ENCODE measurements at regions not wholly inside any gene's neighbourhood (a gene's known extent, or its start where the extent isn't known, plus 50 kb on each side); places are given as distances from the start of the nearest gene placed in this dataset.
"Not testable (repeated sequence)": the region's sequence is repeated elsewhere in the genome, so short reads cannot be mapped to it uniquely, and the experiment has no call there.

GRCh38 chr10:42533866-42534265 lies 104.5 kb downstream of the ZNF33B start:
- not testable (repeated sequence) for DNase-seq

GRCh38 chr10:42532996-42533395 lies 105.4 kb downstream of the ZNF33B start:
- no peak for TF ChIP-seq GATA1 (IDR thresholded peaks at IDR 0.05; ENCODE audit: low read depth, low read length)
- TF ChIP-seq POLR2A (IDR thresholded peaks at IDR 0.05; ENCODE audit: low read length) = no peak
- DNase-seq = no peak

DNA sequence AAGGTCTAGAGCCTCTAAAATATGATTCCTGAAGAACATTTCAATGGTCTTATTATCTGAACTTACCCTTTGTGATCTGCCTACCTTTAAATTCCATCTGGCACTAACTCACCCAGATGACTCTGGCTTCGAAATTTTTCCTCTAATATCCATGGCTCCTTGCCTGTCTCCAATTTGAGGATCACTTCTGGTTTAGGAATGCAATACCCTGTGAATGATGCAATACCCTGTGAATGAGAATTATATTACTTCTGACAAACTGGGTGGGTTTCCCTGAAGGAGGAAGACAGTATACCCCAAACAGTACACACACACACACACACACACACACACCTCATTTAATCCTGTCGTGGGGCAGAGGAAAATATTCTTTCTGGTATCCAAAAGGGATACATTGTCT lies 115.3 kb downstream of the ZNF33B start:
- DNase-seq = no peak
- TF ChIP-seq GATA1 (IDR thresholded peaks at IDR 0.05; ENCODE audit: low read depth, low read length) (no peak), POLR2A (IDR thresholded peaks at IDR 0.05; ENCODE audit: low read length) (no peak)

- TF ChIP-seq POLR2A (IDR thresholded peaks at IDR 0.05; ENCODE audit: low read length) (no peak), GATA1 (IDR thresholded peaks at IDR 0.05; ENCODE audit: low read depth, low read length) (no peak)
- peak; percentile 7 to 12 for DNase-seq
Measured at GRCh38 chr10:42519761-42520460, 118.5 kb downstream of the ZNF33B start.

DNA sequence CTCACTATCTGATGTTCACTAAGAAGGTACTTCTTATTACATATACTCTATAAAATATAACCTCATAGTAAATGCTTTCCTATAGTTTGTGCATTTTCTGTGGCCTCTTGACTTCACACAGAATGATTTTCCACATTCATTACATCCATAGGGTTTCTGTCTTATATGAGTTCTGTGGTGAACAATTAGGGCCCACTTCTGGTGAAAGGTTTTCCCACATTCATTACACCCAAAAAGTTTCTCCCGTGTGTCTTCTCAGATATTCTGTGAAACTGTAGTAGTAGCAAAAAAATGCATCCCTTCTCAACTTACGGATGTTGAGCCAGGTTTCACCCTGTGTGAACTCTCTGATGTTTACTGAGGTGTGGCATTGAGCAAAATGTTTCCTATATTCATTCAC lies 119.3 kb downstream of the ZNF33B start:
- no peak for DNase-seq
- TF ChIP-seq GATA1 (IDR thresholded peaks at IDR 0.05; ENCODE audit: low read depth, low read length) = no peak
- TF ChIP-seq POLR2A (IDR thresholded peaks at IDR 0.05; ENCODE audit: low read length) = no peak

GRCh38 chr10:42513921-42514320 lies 124.4 kb downstream of the ZNF33B start:
- DNase-seq = no peak
- TF ChIP-seq GATA1 (IDR thresholded peaks at IDR 0.05; ENCODE audit: low read depth, low read length) (no peak), POLR2A (IDR thresholded peaks at IDR 0.05; ENCODE audit: low read length) (no peak)

- no peak for DNase-seq
- no peak for TF ChIP-seq POLR2A (IDR thresholded peaks at IDR 0.05; ENCODE audit: low read length)
- TF ChIP-seq GATA1 (IDR thresholded peaks at IDR 0.05; ENCODE audit: low read depth, low read length) = no peak
Measured at GRCh38 chr10:42491801-42492200, 146.6 kb downstream of the ZNF33B start.

DNA sequence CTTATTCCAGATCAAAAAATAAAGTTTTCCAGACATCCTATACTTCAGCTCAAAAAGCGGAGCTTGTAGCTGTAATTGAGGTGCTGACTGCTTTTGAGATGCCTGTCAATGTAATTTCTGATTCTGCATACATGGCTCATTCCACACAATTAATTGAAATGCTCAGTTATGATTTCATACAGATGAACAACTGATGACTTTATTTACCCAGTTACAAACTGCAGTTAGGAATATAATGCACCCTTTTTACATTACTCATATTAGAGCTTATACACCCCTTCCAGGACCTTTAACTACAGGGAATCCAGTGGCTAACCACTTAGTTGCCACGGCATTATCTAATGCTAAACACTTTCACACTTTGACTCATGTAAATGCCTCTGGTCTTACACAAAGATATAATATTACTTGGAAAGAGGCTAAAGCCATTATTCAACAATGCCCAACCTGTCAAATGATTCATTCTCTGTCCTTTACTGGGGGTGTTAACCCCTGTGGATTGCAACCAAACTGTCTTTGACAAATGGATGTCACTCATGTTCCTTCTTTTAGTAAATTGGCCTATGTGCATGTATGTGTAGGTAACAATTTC lies 147.3 kb downstream of the ZNF33B start:
- TF ChIP-seq POLR2A (IDR thresholded peaks at IDR 0.05; ENCODE audit: low read length) (no peak), GATA1 (IDR thresholded peaks at IDR 0.05; ENCODE audit: low read depth, low read length) (no peak)
- no peak for DNase-seq

DNA sequence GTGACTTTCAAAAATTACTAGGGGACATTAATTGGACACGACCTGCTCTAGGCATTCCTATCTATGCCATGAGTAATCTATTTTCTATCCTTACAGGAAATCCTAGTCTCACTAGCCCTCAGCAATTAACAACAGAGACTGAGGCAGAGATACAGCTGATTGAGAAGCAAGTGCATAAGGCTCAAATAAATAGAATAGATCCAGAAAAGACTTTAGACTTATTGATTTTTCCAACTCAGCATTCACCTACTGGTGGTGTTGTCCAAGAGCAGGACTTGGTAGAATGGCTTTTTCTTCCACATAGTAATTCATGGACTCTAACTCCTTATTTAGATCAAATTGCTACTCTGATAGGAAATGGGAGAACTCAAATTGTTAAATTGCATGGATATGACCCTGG lies 148.0 kb downstream of the ZNF33B start:
- TF ChIP-seq GATA1 (IDR thresholded peaks at IDR 0.05; ENCODE audit: low read depth, low read length) = no peak
- TF ChIP-seq POLR2A (IDR thresholded peaks at IDR 0.05; ENCODE audit: low read length) = no peak
- no peak for DNase-seq

GRCh38 chr10:42488416-42488815 lies 150.0 kb downstream of the ZNF33B start:
- no peak for TF ChIP-seq POLR2A (IDR thresholded peaks at IDR 0.05; ENCODE audit: low read length)
- TF ChIP-seq GATA1 (IDR thresholded peaks at IDR 0.05; ENCODE audit: low read depth, low read length) = no peak
- no peak for DNase-seq

DNA sequence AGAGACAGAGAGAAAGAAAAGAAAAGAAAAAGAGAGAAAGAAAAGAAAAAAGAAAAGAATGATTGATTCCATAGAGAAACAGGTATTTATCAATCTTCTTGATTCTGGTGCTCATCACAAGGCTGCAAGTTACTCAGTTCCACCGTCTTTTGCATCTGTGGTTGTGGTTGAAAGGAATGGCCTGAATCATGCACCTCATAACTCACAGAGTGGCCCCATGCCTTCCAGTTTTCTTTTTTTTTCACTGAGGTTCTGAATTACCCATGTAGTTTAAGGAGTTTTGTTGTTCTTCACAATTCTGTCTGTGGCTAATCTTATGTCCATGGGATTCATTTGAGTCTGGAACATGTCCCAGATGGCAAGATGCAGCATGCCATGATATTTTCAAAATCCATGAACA lies 156.0 kb downstream of the ZNF33B start:
- TF ChIP-seq POLR2A (IDR thresholded peaks at IDR 0.05; ENCODE audit: low read length) (no peak), GATA1 (IDR thresholded peaks at IDR 0.05; ENCODE audit: low read depth, low read length) (no peak)
- no peak for DNase-seq

GRCh38 chr10:42479057-42479456 lies 159.3 kb downstream of the ZNF33B start:
- TF ChIP-seq POLR2A (IDR thresholded peaks at IDR 0.05; ENCODE audit: low read length) (no peak), GATA1 (IDR thresholded peaks at IDR 0.05; ENCODE audit: low read depth, low read length) (no peak)
- DNase-seq = no peak

- DNase-seq = no peak
- no peak for TF ChIP-seq GATA1 (IDR thresholded peaks at IDR 0.05; ENCODE audit: low read depth, low read length)
- no peak for TF ChIP-seq POLR2A (IDR thresholded peaks at IDR 0.05; ENCODE audit: low read length)
Measured at GRCh38 chr10:42477170-42477569, 161.2 kb downstream of the ZNF33B start.

DNA sequence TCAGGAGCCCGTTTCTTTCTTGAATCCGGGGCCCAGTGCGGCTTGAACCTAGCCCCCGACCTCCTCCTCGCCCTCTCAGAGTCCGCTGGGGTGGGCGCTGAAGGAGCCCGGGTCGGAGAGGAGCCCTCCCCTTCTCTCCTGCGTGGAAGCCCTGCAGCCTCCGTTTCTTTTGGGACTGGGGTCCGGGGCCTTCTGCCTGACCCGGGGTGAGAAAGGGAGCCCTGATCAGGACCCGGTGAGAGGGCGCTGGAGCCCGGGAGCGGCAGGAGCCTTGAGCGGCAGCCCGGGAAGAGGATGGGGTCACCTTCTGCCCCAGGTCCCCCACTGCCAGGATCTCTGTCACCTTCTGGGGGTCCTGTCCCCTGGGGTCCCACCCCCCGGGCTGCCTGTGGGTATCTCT lies 162.3 kb downstream of the ZNF33B start:
- TF ChIP-seq POLR2A (IDR thresholded peaks at IDR 0.05; ENCODE audit: low read length) (no peak), GATA1 (IDR thresholded peaks at IDR 0.05; ENCODE audit: low read depth, low read length) (no peak)
- DNase-seq = no peak
